Nephron progenitor cell (in vitro differentiated cells): ENCODE measurements at regions not wholly inside any gene's neighbourhood (a gene's known extent, or its start where the extent isn't known, plus 50 kb on each side); places are given as distances from the start of the nearest gene placed in this dataset.
"Not testable (repeated sequence)": the region's sequence is repeated elsewhere in the genome, so short reads cannot be mapped to it uniquely, and the experiment has no call there.

Experiments used
- DNase-seq: peaks from one replicate; pipeline ENCODE4 v3.0.0; 2021
- H3K27ac Mint-ChIP-seq: 2 replicates; pipeline ENCODE4 v1.8.0; 2021; ENCODE audit warnings: mild to moderate bottlenecking, moderate library complexity, mixed read lengths
- H3K27me3 Mint-ChIP-seq: 2 replicates; pipeline ENCODE4 v1.8.0; 2021; ENCODE audit warnings: mild to moderate bottlenecking, low read depth, mixed read lengths; ENCODE audit not compliant: poor library complexity
- H3K36me3 Mint-ChIP-seq: 2 replicates; pipeline ENCODE4 v1.8.0; 2021; ENCODE audit warnings: low read depth, mixed read lengths
- H3K4me1 Mint-ChIP-seq: 2 replicates; pipeline ENCODE4 v1.8.0; 2021; ENCODE audit warnings: mixed read lengths
- H3K4me3 Mint-ChIP-seq: 2 replicates; pipeline ENCODE4 v1.8.0; 2021; ENCODE audit warnings: mild to moderate bottlenecking, moderate library complexity, mixed read lengths
- H3K9me3 Mint-ChIP-seq: 2 replicates; pipeline ENCODE4 v1.8.0; 2021; ENCODE audit warnings: mild to moderate bottlenecking, moderate library complexity, mixed read lengths
- TF ChIP-seq, protein P1 (sequence below): fragments of 200-600 bp; sonication (generic); IDR thresholded peaks from 2 replicates; pipeline ENCODE4 v1.5.0; 2021; ENCODE audit warnings: antibody characterized with exemption

DNA sequence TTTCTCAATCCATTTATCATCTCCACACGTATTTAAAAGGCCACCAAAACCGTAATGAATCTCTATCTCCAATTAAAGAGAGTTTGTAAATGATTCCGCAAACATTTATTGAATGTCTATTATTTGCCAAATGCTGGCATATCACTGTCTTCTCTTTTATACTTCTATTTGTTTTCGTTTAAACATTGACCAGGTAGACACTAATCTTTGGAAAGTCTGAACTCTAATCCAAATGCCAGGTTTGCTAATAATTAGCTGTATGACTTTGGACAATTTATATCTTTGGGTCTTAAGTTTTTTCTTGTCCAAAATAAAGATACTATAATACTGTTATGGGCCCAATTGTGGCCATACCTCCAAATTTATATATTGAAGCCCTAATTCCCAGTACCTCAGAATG lies 299.2 kb upstream of the TBX18 start:
- Mint-ChIP-seq H3K27ac (no peak overlapping the region), H3K27me3 (peaks cover 2% of the 10 kb centered on the region), H3K4me3 (no peak overlapping the region), H3K4me1 (peaks cover 20% of the 10 kb centered on the region), H3K9me3 (no peaks in the 10 kb centered on the region), H3K36me3 (no peaks in the 10 kb centered on the region)
- TF ChIP-seq, protein P1, sequence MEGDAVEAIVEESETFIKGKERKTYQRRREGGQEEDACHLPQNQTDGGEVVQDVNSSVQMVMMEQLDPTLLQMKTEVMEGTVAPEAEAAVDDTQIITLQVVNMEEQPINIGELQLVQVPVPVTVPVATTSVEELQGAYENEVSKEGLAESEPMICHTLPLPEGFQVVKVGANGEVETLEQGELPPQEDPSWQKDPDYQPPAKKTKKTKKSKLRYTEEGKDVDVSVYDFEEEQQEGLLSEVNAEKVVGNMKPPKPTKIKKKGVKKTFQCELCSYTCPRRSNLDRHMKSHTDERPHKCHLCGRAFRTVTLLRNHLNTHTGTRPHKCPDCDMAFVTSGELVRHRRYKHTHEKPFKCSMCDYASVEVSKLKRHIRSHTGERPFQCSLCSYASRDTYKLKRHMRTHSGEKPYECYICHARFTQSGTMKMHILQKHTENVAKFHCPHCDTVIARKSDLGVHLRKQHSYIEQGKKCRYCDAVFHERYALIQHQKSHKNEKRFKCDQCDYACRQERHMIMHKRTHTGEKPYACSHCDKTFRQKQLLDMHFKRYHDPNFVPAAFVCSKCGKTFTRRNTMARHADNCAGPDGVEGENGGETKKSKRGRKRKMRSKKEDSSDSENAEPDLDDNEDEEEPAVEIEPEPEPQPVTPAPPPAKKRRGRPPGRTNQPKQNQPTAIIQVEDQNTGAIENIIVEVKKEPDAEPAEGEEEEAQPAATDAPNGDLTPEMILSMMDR, result no peak
- DNase-seq, result no peak

DNA sequence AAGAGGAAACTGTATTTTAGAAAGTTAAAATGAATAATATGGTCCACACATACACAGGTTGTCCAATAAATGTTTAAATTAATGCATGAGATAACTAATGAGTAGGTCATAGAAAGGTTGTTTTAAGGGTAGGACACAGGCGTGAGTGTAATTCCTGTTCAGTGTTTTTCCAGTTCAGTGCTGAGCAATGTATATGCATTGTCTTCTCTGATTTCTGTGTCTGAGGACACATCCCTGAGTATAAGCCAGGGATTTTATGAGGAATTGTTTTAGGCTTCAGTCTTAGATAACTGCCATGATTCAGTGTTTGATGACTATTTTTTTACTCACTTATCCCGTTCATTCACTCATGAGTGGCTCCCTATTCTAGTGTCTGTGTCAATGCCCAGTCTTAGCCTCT lies 298.5 kb upstream of the TBX18 start:
- Mint-ChIP-seq H3K27me3 (peaks cover 2% of the 10 kb centered on the region), H3K4me3 (no peak overlapping the region)

DNA sequence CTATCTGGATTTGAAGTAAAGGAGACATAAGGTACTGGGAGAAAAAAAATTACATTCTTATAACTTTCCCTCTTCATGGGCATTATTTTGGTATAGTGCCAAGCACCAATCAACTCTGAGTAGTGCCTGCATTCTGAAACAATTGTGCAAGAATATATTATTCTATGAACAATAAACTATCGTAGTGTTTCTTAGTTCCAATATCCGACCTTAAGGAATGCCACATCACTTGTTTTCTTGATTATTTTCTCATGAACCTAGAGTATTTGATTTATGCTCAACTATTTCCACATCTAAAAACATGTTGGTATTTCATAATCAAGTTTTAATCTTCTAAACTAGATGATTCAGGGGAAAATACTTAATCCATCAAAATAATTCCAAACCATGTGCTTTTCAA lies 294.4 kb upstream of the TBX18 start:
- DNase-seq, result no peak
- no peak overlapping the region for H3K27ac Mint-ChIP-seq
- H3K4me3 Mint-ChIP-seq, result no peak overlapping the region
- H3K4me1 Mint-ChIP-seq, result no peaks in the 10 kb centered on the region
- peaks cover 2% of the 10 kb centered on the region for H3K27me3 Mint-ChIP-seq
- no peaks in the 10 kb centered on the region for H3K9me3 Mint-ChIP-seq
- H3K36me3 Mint-ChIP-seq, result no peaks in the 10 kb centered on the region
- TF ChIP-seq, protein P1, result no peak

More for the DNA sequence above, 298.5 kb upstream of the TBX18 start:
- no peak for DNase-seq
- H3K36me3 Mint-ChIP-seq, result no peaks in the 10 kb centered on the region
- TF ChIP-seq, protein P1, result no peak
- H3K9me3 Mint-ChIP-seq, result no peaks in the 10 kb centered on the region
- peaks cover 13% of the 10 kb centered on the region for H3K4me1 Mint-ChIP-seq
- H3K27ac Mint-ChIP-seq, result no peak overlapping the region

DNA sequence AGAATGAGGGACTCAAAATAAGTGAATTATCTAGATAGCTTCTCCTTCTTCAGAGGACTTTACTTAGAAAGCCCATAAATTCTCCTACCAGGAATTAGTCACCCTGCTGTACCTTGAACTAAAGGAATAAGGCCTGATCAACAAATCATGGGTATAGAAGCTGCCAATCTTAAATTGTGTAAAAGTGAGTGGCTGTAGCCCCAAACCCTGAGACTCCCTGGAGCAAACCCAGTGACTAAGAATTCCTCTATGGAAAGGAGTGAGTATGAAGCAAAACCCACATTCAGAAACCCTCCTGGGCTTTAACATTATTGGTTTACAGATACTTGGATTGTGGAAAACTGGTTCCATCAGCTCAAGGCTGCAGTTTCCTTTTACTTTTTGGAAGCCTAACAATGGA lies 285.8 kb upstream of the TBX18 start:
- H3K9me3 Mint-ChIP-seq, result no peaks in the 10 kb centered on the region
- H3K36me3 Mint-ChIP-seq, result no peaks in the 10 kb centered on the region
- DNase-seq, result no peak
- TF ChIP-seq, protein P1, result no peak
- H3K4me1 Mint-ChIP-seq, result no peaks in the 10 kb centered on the region
- H3K27ac Mint-ChIP-seq, result no peak overlapping the region
- no peaks in the 10 kb centered on the region for H3K27me3 Mint-ChIP-seq
- no peak overlapping the region for H3K4me3 Mint-ChIP-seq

DNA sequence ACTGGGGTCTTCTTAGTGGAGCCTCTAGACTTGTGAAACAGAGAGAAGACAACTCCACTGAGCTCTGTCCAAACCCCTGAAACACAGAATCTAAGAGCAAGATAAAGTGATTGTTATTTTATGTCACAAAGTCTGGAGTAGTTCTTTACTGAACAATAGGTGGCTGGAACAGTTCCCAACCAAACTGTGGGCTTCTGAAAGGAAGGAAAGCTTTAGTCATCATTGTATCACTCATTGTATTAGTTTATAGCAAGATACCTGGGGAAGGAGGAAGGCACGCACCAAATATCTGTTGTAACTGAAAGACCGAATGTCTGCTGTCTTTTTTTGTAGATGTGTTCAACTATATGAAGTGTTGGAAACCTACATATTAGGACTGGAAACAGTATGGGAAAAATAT lies 284.9 kb upstream of the TBX18 start:
- no peak for DNase-seq
- TF ChIP-seq, protein P1, result no peak
- H3K9me3 Mint-ChIP-seq, result no peaks in the 10 kb centered on the region
- H3K27ac Mint-ChIP-seq, result no peak overlapping the region
- H3K4me3 Mint-ChIP-seq, result no peak overlapping the region
- no peaks in the 10 kb centered on the region for H3K27me3 Mint-ChIP-seq
- no peaks in the 10 kb centered on the region for H3K4me1 Mint-ChIP-seq
- no peaks in the 10 kb centered on the region for H3K36me3 Mint-ChIP-seq

DNA sequence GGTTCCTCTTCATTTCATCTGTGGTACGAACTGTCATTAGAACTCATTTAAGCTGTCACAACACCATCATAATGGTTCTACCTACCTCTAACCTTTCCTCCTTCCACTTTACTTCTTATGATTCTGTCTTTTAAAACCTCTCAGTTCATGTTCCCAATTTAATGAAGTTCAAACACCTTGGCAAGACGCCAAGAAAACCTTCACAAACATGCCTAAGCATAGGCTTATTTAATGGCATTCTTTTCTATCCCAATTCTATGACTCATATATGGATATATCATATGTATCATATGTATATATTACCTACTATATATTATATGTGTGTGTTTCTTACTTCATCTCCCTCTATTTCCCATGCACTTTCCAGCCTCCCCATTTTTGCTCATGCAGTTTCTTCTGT lies 283.4 kb upstream of the TBX18 start:
- H3K4me1 Mint-ChIP-seq, result no peaks in the 10 kb centered on the region
- H3K36me3 Mint-ChIP-seq, result no peaks in the 10 kb centered on the region
- DNase-seq, result no peak
- no peaks in the 10 kb centered on the region for H3K9me3 Mint-ChIP-seq
- H3K27me3 Mint-ChIP-seq, result peaks cover under 1% of the 10 kb centered on the region
- H3K27ac Mint-ChIP-seq, result no peak overlapping the region
- no peak overlapping the region for H3K4me3 Mint-ChIP-seq
- TF ChIP-seq, protein P1, result no peak

DNA sequence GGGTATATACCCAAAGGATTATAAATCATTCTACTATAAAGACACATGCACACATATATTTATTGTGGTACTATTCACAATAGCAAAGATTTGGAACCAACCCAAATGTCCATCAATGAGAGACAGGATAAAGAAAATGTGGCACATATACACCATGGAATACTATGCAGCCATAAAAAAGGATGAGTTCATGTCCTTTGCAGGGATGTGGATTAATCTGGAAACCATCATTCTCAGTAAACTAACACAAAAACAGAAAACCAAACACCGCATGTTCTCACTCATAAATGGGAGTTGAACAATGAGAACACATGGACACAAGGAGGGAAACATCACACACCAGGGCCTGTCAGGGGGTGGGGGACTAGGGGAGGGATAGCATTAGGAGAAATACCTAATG lies 281.4 kb upstream of the TBX18 start:
- H3K36me3 Mint-ChIP-seq, DNase-seq, H3K4me1 Mint-ChIP-seq, H3K9me3 Mint-ChIP-seq, H3K27me3 Mint-ChIP-seq, H3K27ac Mint-ChIP-seq, H3K4me3 Mint-ChIP-seq: not testable (repeated sequence)
